Endothelial cell (in vitro differentiated cells): ENCODE measurements at regions not wholly inside any gene's neighbourhood (a gene's known extent, or its start where the extent isn't known, plus 50 kb on each side); places are given as distances from the start of the nearest gene placed in this dataset.

Source experiments
- DNase-seq: peaks from one replicate; pipeline ENCODE4 v3.0.0; 2021; ENCODE audit warnings: low spot score
- H3K27ac Mint-ChIP-seq: one replicate; pipeline ENCODE4 v1.8.0; 2021; ENCODE audit warnings: mixed read lengths, inconsistent platforms; ENCODE audit not compliant: unreplicated experiment
- H3K27me3 Mint-ChIP-seq: one replicate; pipeline ENCODE4 v1.8.0; 2021; ENCODE audit warnings: mild to moderate bottlenecking, moderate library complexity, mixed read lengths, inconsistent platforms; ENCODE audit not compliant: unreplicated experiment
- H3K36me3 Mint-ChIP-seq: one replicate; pipeline ENCODE4 v1.8.0; 2021; ENCODE audit warnings: mild to moderate bottlenecking, low read depth, mixed read lengths, inconsistent platforms; ENCODE audit not compliant: unreplicated experiment
- H3K4me1 Mint-ChIP-seq: one replicate; pipeline ENCODE4 v1.8.0; 2021; ENCODE audit warnings: mild to moderate bottlenecking, mixed read lengths, inconsistent platforms; ENCODE audit not compliant: unreplicated experiment
- H3K4me3 Mint-ChIP-seq: one replicate; pipeline ENCODE4 v1.8.0; 2021; ENCODE audit warnings: mild to moderate bottlenecking, mixed read lengths, inconsistent platforms; ENCODE audit not compliant: unreplicated experiment
- H3K9me3 Mint-ChIP-seq: one replicate; pipeline ENCODE4 v1.8.0; 2021; ENCODE audit warnings: mixed read lengths, inconsistent platforms; ENCODE audit not compliant: unreplicated experiment
- TF ChIP-seq, protein P1 (sequence below): fragments of 200-600 bp; sonication (generic); IDR thresholded peaks from one replicate; pipeline ENCODE4 v1.5.0; 2021; ENCODE audit warnings: antibody characterized with exemption; ENCODE audit not compliant: unreplicated experiment

DNA sequence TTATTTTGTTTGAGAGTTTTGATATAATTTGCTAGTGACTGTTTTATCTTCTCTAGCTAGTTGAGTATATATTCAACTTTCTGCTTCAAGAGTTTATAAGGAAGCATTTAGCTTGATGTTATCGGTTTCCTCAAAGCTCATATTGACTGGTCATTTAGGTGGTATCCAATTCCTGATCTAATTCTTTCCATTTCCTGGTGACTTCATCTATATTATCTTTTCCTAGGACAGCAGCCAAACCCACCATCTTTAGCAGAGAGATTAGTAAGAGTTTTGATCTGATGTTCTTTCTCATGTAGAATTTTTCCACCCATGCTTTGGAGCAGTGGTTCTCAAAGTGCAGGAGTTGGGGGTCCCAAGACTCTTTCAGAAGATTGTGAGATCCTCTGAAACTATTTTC, 148.6 kb upstream of the STT3B start:
- no peak for DNase-seq
- TF ChIP-seq, protein P1, sequence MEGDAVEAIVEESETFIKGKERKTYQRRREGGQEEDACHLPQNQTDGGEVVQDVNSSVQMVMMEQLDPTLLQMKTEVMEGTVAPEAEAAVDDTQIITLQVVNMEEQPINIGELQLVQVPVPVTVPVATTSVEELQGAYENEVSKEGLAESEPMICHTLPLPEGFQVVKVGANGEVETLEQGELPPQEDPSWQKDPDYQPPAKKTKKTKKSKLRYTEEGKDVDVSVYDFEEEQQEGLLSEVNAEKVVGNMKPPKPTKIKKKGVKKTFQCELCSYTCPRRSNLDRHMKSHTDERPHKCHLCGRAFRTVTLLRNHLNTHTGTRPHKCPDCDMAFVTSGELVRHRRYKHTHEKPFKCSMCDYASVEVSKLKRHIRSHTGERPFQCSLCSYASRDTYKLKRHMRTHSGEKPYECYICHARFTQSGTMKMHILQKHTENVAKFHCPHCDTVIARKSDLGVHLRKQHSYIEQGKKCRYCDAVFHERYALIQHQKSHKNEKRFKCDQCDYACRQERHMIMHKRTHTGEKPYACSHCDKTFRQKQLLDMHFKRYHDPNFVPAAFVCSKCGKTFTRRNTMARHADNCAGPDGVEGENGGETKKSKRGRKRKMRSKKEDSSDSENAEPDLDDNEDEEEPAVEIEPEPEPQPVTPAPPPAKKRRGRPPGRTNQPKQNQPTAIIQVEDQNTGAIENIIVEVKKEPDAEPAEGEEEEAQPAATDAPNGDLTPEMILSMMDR, result no peak
- peaks cover 1% of the 10 kb centered on the region for H3K27me3 Mint-ChIP-seq
- no peaks in the 10 kb centered on the region for H3K9me3 Mint-ChIP-seq
- no peak overlapping the region for H3K27ac Mint-ChIP-seq
- H3K4me1 Mint-ChIP-seq, result no peaks in the 10 kb centered on the region
- no peaks in the 10 kb centered on the region for H3K36me3 Mint-ChIP-seq
- no peak overlapping the region for H3K4me3 Mint-ChIP-seq

DNA sequence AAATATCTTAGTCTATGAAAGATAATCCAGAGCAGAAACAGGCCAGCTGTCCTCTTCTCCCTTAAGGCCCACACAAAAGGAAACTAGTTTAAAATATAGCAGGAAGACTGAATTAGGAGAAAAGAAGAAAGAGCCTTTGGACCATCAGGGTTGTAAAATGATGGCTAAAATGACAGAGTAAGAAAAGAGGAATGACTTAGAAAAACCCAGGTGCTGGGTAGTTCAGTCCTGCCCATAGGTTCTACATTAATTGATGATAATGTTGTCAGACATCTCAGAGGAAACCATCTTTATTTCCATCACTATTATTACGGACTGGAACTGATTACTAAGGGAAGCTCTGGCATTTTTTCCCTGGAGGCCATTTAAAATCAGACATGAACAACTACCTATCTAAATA, 142.8 kb upstream of the STT3B start:
- H3K27me3 Mint-ChIP-seq, result peaks cover 1% of the 10 kb centered on the region
- TF ChIP-seq, protein P1, result no peak
- no peak overlapping the region for H3K4me3 Mint-ChIP-seq
- H3K4me1 Mint-ChIP-seq, result no peaks in the 10 kb centered on the region
- no peak for DNase-seq
- H3K9me3 Mint-ChIP-seq, result no peaks in the 10 kb centered on the region
- no peak overlapping the region for H3K27ac Mint-ChIP-seq
- no peaks in the 10 kb centered on the region for H3K36me3 Mint-ChIP-seq

DNA sequence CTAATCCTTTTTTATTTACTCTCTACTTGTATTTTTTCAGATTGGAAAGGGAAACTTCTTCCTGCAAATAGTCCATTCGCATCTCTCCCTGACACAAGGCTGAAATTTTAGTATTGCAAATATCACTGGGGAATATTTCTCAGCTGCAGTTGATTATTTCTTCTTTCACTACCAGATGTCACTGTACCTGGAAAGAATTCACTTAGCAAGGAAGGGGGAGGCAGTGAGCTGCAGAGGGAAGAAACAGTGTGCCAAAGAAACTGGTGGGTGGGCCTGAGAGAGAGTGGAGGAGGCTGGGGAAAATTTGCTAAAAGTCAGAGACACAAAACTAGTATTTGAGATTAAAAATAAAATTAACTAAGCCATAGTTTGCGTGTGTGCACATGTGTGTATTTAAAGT, 142.3 kb upstream of the STT3B start:
- Mint-ChIP-seq H3K9me3 (no peaks in the 10 kb centered on the region), H3K4me3 (no peak overlapping the region), H3K27me3 (peaks cover 1% of the 10 kb centered on the region), H3K36me3 (no peaks in the 10 kb centered on the region), H3K4me1 (no peaks in the 10 kb centered on the region), H3K27ac (no peak overlapping the region)
- DNase-seq, result no peak
- TF ChIP-seq, protein P1, result no peak

DNA sequence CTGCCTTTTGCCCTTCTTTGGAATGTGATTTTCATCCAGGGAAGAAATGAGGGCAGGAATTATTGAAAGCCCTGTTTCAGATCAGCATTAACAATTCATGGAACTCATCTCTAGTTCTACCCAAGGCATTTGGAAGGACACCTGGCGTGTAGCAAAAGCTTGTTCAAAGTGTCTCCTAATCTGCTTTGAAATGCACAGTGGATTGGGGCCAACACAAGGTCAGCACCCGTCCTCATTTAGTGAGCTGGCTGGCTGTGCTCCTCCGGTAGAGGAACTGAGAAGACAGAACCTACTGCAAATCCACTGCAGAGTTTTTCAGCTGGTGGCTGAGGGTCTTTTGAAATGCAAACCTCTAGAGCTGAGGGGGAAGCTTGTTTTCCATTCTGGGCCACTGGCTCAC, 141.6 kb upstream of the STT3B start:
- H3K9me3 Mint-ChIP-seq, result no peaks in the 10 kb centered on the region
- H3K27me3 Mint-ChIP-seq, result peaks cover 1% of the 10 kb centered on the region
- H3K4me1 Mint-ChIP-seq, result no peaks in the 10 kb centered on the region
- TF ChIP-seq, protein P1, result no peak
- no peak overlapping the region for H3K4me3 Mint-ChIP-seq
- no peak overlapping the region for H3K27ac Mint-ChIP-seq
- DNase-seq, result no peak
- H3K36me3 Mint-ChIP-seq, result no peaks in the 10 kb centered on the region

DNA sequence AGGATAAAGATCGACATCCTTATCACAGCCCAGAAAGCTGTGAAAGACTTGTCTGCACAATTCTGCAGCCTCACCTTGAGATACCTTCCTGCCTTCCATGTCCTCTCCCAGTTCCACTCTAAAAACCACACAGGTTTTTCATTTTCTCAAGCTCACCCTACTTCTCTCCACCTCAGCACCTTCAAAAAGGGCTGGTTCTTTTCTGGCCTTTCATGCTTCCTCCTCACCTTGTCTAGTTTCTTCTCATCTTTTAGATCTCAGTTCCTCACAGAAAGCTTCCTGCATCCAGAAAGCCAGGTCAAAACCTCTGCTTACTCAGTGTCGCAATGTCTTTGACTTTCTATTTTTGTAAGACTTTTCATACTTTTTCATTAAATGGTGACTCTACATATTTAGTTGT, 140.2 kb upstream of the STT3B start:
- TF ChIP-seq, protein P1, result no peak
- Mint-ChIP-seq H3K27me3 (no peaks in the 10 kb centered on the region), H3K4me1 (no peaks in the 10 kb centered on the region), H3K9me3 (no peaks in the 10 kb centered on the region), H3K4me3 (no peak overlapping the region), H3K36me3 (no peaks in the 10 kb centered on the region), H3K27ac (no peak overlapping the region)
- DNase-seq, result no peak
